Neural progenitor cell (in vitro differentiated cells): ENCODE measurements at regions not wholly inside any gene's neighbourhood (a gene's known extent, or its start where the extent isn't known, plus 50 kb on each side); places are given as distances from the start of the nearest gene placed in this dataset.
"Not testable (repeated sequence)": the region's sequence is repeated elsewhere in the genome, so short reads cannot be mapped to it uniquely, and the experiment has no call there.

Source experiments
- DNase-seq: peaks from one replicate; pipeline ENCODE4 v3.0.0-alpha.2; 2016; ENCODE audit warnings: low spot score
- H2AFZ ChIP-seq: fragments of 200-600 bp; sonication (generic); replicated peaks from 2 replicates; pipeline ENCODE4 v1.6.1; 2016; ENCODE audit warnings: antibody characterized with exemption
- H3F3A ChIP-seq: fragments of 200-600 bp; sonication (generic); 2 replicates; pipeline ENCODE4 v1.6.1; 2016; ENCODE audit warnings: antibody characterized with exemption, low read depth
- H3K27ac ChIP-seq: fragments of 200-600 bp; sonication (generic); 2 replicates; pipeline ENCODE4 v1.5.1; 2016; ENCODE audit warnings: mild to moderate bottlenecking
- H3K27me3 ChIP-seq: fragments of 200-600 bp; sonication (generic); 2 replicates; pipeline ENCODE4 v1.6.1; 2016; ENCODE audit warnings: mild to moderate bottlenecking, moderate library complexity
- H3K36me3 ChIP-seq: fragments of 200-600 bp; sonication (generic); 2 replicates; pipeline ENCODE4 v1.5.1; 2016
- H3K4me1 ChIP-seq: fragments of 200-600 bp; sonication (generic); 2 replicates; pipeline ENCODE4 v1.6.1; 2016; ENCODE audit warnings: mixed run types
- H3K4me2 ChIP-seq: fragments of 200-600 bp; sonication (generic); 2 replicates; pipeline ENCODE4 v1.6.1; 2016
- H3K4me3 ChIP-seq: fragments of 200-600 bp; sonication (generic); 2 replicates; pipeline ENCODE4 v1.5.1; 2016
- H3K79me2 ChIP-seq: fragments of 200-600 bp; sonication (generic); 2 replicates; pipeline ENCODE4 v1.6.1; 2016; ENCODE audit warnings: low read depth
- H3K9ac ChIP-seq: fragments of 200-600 bp; sonication (generic); 2 replicates; pipeline ENCODE4 v1.6.1; 2016
- H3K9me3 ChIP-seq: fragments of 200-600 bp; sonication (generic); 2 replicates; pipeline ENCODE4 v1.5.1; 2016; ENCODE audit warnings: low read depth
- H4K20me1 ChIP-seq: fragments of 200-600 bp; sonication (generic); 2 replicates; pipeline ENCODE4 v1.6.1; 2016; ENCODE audit warnings: low read depth
- H3K27ac Mint-ChIP-seq: 3 replicates; pipeline ENCODE4 v1.8.0; 2021; ENCODE audit warnings: mixed read lengths
- H3K27me3 Mint-ChIP-seq: 2 replicates; pipeline ENCODE4 v1.8.0; 2022; ENCODE audit warnings: low read depth, mild to moderate bottlenecking, inconsistent platforms, moderate library complexity, mixed read lengths; ENCODE audit not compliant: insufficient read depth
- H3K36me3 Mint-ChIP-seq: 3 replicates; pipeline ENCODE4 v1.8.0; 2021; ENCODE audit warnings: mixed read lengths
- H3K4me1 Mint-ChIP-seq: 3 replicates; pipeline ENCODE4 v1.8.0; 2021; ENCODE audit warnings: mixed read lengths
- H3K4me3 Mint-ChIP-seq: 3 replicates; pipeline ENCODE4 v1.8.0; 2021; ENCODE audit warnings: mild to moderate bottlenecking, moderate library complexity, mixed read lengths
- H3K9me3 Mint-ChIP-seq: 3 replicates; pipeline ENCODE4 v1.8.0; 2020; ENCODE audit warnings: mixed read lengths
- CTCF ChIP-seq: fragments of 200-600 bp; sonication (generic); IDR thresholded peaks from 2 replicates; pipeline ENCODE4 v1.5.1; 2017; ENCODE audit warnings: antibody characterized with exemption, mild to moderate bottlenecking
- EZH2 ChIP-seq: fragments of 200-600 bp; sonication (generic); IDR thresholded peaks from 2 replicates; pipeline ENCODE4 v1.6.1; 2017; ENCODE audit warnings: antibody characterized with exemption, mild to moderate bottlenecking, moderate library complexity
- EZH2phosphoT487 ChIP-seq: fragments of 200-600 bp; sonication (generic); IDR thresholded peaks from 2 replicates; pipeline ENCODE4 v1.6.1; 2017; ENCODE audit warnings: antibody characterized with exemption

GRCh38 chr9:24672336-24672735 is 126.6 kb upstream of the IZUMO3 start:
- Mint-ChIP-seq H3K27ac (no peak overlapping the region), H3K4me3 (no peak overlapping the region)
- H2AFZ ChIP-seq = no peak overlapping the region

GRCh38 chr9:24657387-24657786 is 111.7 kb upstream of the IZUMO3 start:
- no peaks in the 10 kb centered on the region for H3K4me1 ChIP-seq
- no peaks in the 10 kb centered on the region for H3K27me3 Mint-ChIP-seq
- H2AFZ ChIP-seq = no peak overlapping the region
- H3K27me3 ChIP-seq = no peaks in the 10 kb centered on the region
- no peak overlapping the region for H3K27ac Mint-ChIP-seq
- no peaks in the 10 kb centered on the region for H3F3A ChIP-seq
- peaks cover 5% of the 10 kb centered on the region for H3K9me3 Mint-ChIP-seq
- H4K20me1 ChIP-seq = no peaks in the 10 kb centered on the region
- no peak overlapping the region for H3K9ac ChIP-seq
- H3K4me3 Mint-ChIP-seq = no peak overlapping the region
- no peaks in the 10 kb centered on the region for H3K9me3 ChIP-seq
- H3K4me2 ChIP-seq = no peak overlapping the region
- no peak for DNase-seq
- no peak overlapping the region for H3K4me3 ChIP-seq
- H3K4me1 Mint-ChIP-seq = no peaks in the 10 kb centered on the region
- H3K36me3 Mint-ChIP-seq = no peaks in the 10 kb centered on the region
- no peaks in the 10 kb centered on the region for H3K36me3 ChIP-seq
- H3K27ac ChIP-seq = no peak overlapping the region
- H3K79me2 ChIP-seq = no peaks in the 10 kb centered on the region
- no peak for TF ChIP-seq EZH2
- no peak for TF ChIP-seq CTCF
- TF ChIP-seq EZH2phosphoT487 = no peak

More at GRCh38 chr9:24672336-24672735, 126.6 kb upstream of the IZUMO3 start:
- no peak overlapping the region for H3K9ac ChIP-seq
- no peak for DNase-seq
- no peaks in the 10 kb centered on the region for H3K27me3 Mint-ChIP-seq
- H3K36me3 Mint-ChIP-seq = no peaks in the 10 kb centered on the region
- H3K79me2 ChIP-seq = no peaks in the 10 kb centered on the region
- no peaks in the 10 kb centered on the region for H3K36me3 ChIP-seq
- TF ChIP-seq CTCF (no peak), EZH2phosphoT487 (no peak), EZH2 (no peak)
- no peaks in the 10 kb centered on the region for H3K27me3 ChIP-seq
- no peaks in the 10 kb centered on the region for H4K20me1 ChIP-seq
- no peaks in the 10 kb centered on the region for H3K4me1 ChIP-seq
- H3K27ac ChIP-seq = no peak overlapping the region
- no peaks in the 10 kb centered on the region for H3K9me3 Mint-ChIP-seq
- H3K9me3 ChIP-seq = no peaks in the 10 kb centered on the region
- no peaks in the 10 kb centered on the region for H3K4me1 Mint-ChIP-seq
- H3K4me2 ChIP-seq = no peak overlapping the region
- H3K4me3 ChIP-seq = no peak overlapping the region
- H3F3A ChIP-seq = no peaks in the 10 kb centered on the region

- Histone ChIP-seq H3K4me2 (no peak overlapping the region), H4K20me1 (no peaks in the 10 kb centered on the region), H3K9me3 (no peaks in the 10 kb centered on the region), H3K79me2 (no peaks in the 10 kb centered on the region), H2AFZ (no peak overlapping the region), H3K9ac (no peak overlapping the region), H3F3A (no peaks in the 10 kb centered on the region), H3K36me3 (no peaks in the 10 kb centered on the region), H3K4me3 (no peak overlapping the region), H3K27ac (no peak overlapping the region), H3K4me1 (no peaks in the 10 kb centered on the region), H3K27me3 (no peaks in the 10 kb centered on the region)
- no peak for TF ChIP-seq CTCF
- TF ChIP-seq EZH2 = no peak
- TF ChIP-seq EZH2phosphoT487 = no peak
- H3K27ac Mint-ChIP-seq = no peak overlapping the region
- no peaks in the 10 kb centered on the region for H3K27me3 Mint-ChIP-seq
- no peak for DNase-seq
- H3K4me1 Mint-ChIP-seq = no peaks in the 10 kb centered on the region
- no peaks in the 10 kb centered on the region for H3K36me3 Mint-ChIP-seq
- H3K9me3 Mint-ChIP-seq = peaks cover 6% of the 10 kb centered on the region
- H3K4me3 Mint-ChIP-seq = no peak overlapping the region
Measured at GRCh38 chr9:24652181-24652580, 106.5 kb upstream of the IZUMO3 start.

- H3K9me3 Mint-ChIP-seq, H3K27ac ChIP-seq, H3K36me3 ChIP-seq, H3K9ac ChIP-seq, H3K79me2 ChIP-seq, H3K4me3 Mint-ChIP-seq, H3K4me1 ChIP-seq, H3K4me1 Mint-ChIP-seq, H2AFZ ChIP-seq, H3K27me3 Mint-ChIP-seq, H3K4me3 ChIP-seq, H3K9me3 ChIP-seq, H3K36me3 Mint-ChIP-seq, DNase-seq, H3K4me2 ChIP-seq, H3F3A ChIP-seq, H3K27me3 ChIP-seq, H3K27ac Mint-ChIP-seq, H4K20me1 ChIP-seq: not testable (repeated sequence)
Measured at GRCh38 chr9:24628809-24629208, 83.1 kb upstream of the IZUMO3 start.
